Common myeloid progenitor, CD34-positive (primary cell): ENCODE measurements at regions not wholly inside any gene's neighbourhood (a gene's known extent, or its start where the extent isn't known, plus 50 kb on each side); places are given as distances from the start of the nearest gene placed in this dataset.

ENCODE experiments used
- CTCF ChIA-PET: fragments of 350-600 bp; sonication (Branson Sonifier 250); formaldehyde crosslinking; loops from one replicate; lab custom pipeline; 2021; ENCODE audit warnings: antibody characterized with exemption; lab: Charles Lee
- POLR2A ChIA-PET: fragments of 350-600 bp; sonication (Branson Sonifier 250); formaldehyde crosslinking; loops from one replicate; lab custom pipeline; 2021; ENCODE audit warnings: antibody characterized with exemption; lab: Charles Lee
- DNase-seq, 3 donors: peaks; one replicate each; pipeline versions ENCODE4 v3.0.0 to v3.0.0-alpha.2; 2013
- H3K27ac ChIP-seq, 2 experiments: 1 replicate in 1 of 2; 2 replicates in 1 of 2; pipeline ENCODE4 v1.7.0; 2013; ENCODE audit warnings: inconsistent platforms in 2 of 2, low read length in 2 of 2, mild to moderate bottlenecking in 2 of 2, low read depth in 1 of 2, moderate library complexity in 1 of 2; ENCODE audit not compliant: severe bottlenecking in 2 of 2, insufficient read depth in 1 of 2, poor library complexity in 1 of 2
- H3K27me3 ChIP-seq, 5 experiments: replicated peaks in 2 of 5; 1 replicate in 3 of 5; 2 replicates in 2 of 5; pipeline versions ENCODE4 v1.6.1 to v1.7.0; 2013; ENCODE audit warnings: low read length in 4 of 5, mild to moderate bottlenecking in 2 of 5, moderate library complexity in 2 of 5, inconsistent platforms in 1 of 5; ENCODE audit not compliant: insufficient read depth in 5 of 5, control insufficient read depth in 4 of 5
- H3K36me3 ChIP-seq, 4 experiments: 1 replicate in 2 of 4; 2 replicates in 2 of 4; pipeline versions ENCODE4 v1.6.1 to v1.7.0; 2013; ENCODE audit warnings: low read length in 3 of 4, control low read depth in 1 of 4, mild to moderate bottlenecking in 1 of 4; ENCODE audit not compliant: control insufficient read depth in 4 of 4, insufficient read depth in 4 of 4
- H3K4me1 ChIP-seq, 4 experiments: 1 replicate in 3 of 4; 2 replicates in 1 of 4; pipeline versions ENCODE4 v1.6.1 to v1.7.1; 2013; ENCODE audit warnings: low read length in 3 of 4, mild to moderate bottlenecking in 3 of 4, control low read depth in 1 of 4, inconsistent platforms in 1 of 4, moderate library complexity in 1 of 4; ENCODE audit not compliant: control insufficient read depth in 4 of 4, insufficient read depth in 4 of 4; ENCODE audit errors: control extremely low read depth in 1 of 4
- H3K4me3 ChIP-seq, 7 experiments: 1 replicate in 4 of 7; 2 replicates in 3 of 7; pipeline versions ENCODE4 v1.5.1 to v1.7.0; 2013; ENCODE audit warnings: mild to moderate bottlenecking in 7 of 7, low read length in 6 of 7, moderate library complexity in 6 of 7, inconsistent platforms in 2 of 7, low read depth in 2 of 7, control low read depth in 1 of 7; ENCODE audit not compliant: insufficient read depth in 4 of 7, control insufficient read depth in 1 of 7; ENCODE audit errors: extremely low read depth in 1 of 7
- H3K9me3 ChIP-seq, 5 experiments: 1 replicate in 4 of 5; 2 replicates in 1 of 5; pipeline versions ENCODE4 v1.6.1 to v1.7.1; 2013; ENCODE audit warnings: low read length in 4 of 5, mild to moderate bottlenecking in 2 of 5, inconsistent platforms in 1 of 5, low read depth in 1 of 5, moderate library complexity in 1 of 5; ENCODE audit not compliant: control insufficient read depth in 4 of 5, insufficient read depth in 2 of 5; ENCODE audit errors: control extremely low read depth in 1 of 5
- WGBS: methylation state at CpG from one replicate; pipeline ENCODE4 v1.1.5; 2013; ENCODE audit not compliant: insufficient coverage; 5-methylcytosine and 5-hydroxymethylcytosine counted together

DNA sequence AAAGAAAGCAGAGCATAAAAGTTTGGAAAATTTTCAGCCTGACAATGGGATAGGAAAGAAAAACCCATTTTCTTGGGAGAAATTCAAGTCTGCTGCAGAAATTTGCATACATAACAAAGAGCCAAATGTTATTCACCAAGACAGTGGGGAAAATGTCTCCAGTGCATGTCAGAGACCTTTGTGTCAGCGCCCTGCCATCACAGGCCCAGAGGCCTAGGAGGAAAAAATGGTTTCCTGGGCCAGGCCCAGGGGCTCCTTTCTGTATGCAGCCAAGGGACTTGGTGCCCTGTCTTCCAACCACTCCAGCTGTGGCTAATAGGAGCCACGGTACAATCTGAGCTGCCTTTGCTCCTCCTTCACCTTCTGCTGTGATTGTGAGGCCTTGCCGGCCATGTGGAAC lies 189.1 kb upstream of the PITRM1 start:
- Histone ChIP-seq H3K9me3 (peaks cover 0 to 22% (median 5%) of the 10 kb centered on the region in 5 experiments), H3K4me1 (no peaks in the 10 kb centered on the region), H3K36me3 (no peaks in the 10 kb centered on the region), H3K27ac (no peak overlapping the region), H3K27me3 (no peaks in the 10 kb centered on the region), H3K4me3 (no peak overlapping the region)
- CTCF ChIA-PET = no interaction called here
- WGBS = no CpG with 5 or more reads among the region's 3 CpGs
- POLR2A ChIA-PET = no interaction called here
- no peak for DNase-seq

DNA sequence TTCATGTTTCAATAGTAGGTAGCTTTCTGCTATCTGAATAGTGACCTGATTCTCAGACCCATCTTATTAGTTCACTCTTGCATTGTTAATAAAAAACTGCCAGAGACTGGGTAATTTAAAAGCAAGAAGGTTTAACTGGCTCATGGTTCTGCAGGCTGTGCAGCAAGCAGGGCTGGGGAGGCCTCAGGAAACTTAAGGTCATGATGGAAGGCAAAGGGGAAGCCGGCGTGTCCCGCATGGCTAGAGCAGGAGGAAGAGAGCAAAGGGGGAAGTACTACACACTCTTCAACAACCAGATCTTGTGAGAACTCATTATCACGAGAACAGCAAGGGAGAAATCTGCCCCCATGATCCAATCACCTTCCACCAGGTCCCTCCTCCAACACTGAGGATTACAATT lies 185.2 kb upstream of the PITRM1 start:
- no peak for DNase-seq
- WGBS = no CpG with 5 or more reads among the region's 4 CpGs
- H3K4me1 ChIP-seq = peaks cover 0 to 19% (median 2%) of the 10 kb centered on the region in 4 experiments
- ChIA-PET POLR2A (no interaction called here), CTCF (no interaction called here)
- H3K4me3 ChIP-seq = no peak overlapping the region
- no peaks in the 10 kb centered on the region for H3K27me3 ChIP-seq
- H3K36me3 ChIP-seq = no peaks in the 10 kb centered on the region
- H3K9me3 ChIP-seq = peaks cover 0 to 20% (median 7%) of the 10 kb centered on the region in 5 experiments
- H3K27ac ChIP-seq = no peak overlapping the region

DNA sequence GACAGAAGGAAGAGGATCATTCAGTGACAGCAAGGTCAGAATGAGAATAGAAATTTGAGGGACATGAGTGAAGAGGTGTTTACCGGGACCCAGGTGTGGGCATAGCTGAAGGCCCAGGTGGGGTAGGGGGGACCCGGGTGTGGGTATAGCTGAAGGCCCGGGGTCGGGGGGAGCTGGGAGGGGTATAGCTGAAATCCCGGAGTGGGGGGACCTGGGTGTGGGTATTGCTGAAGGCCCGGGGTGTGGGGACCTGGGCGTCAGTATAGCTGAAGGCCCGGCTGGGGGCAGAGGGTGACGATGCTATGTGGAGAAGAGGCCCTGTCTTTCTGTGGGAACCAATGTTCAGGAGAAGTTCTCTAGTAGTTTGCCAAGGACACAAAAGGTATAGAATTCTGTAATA lies 183.0 kb upstream of the PITRM1 start:
- POLR2A ChIA-PET = no interaction called here
- CTCF ChIA-PET = interaction anchor here (0.6 to 1.1 kb wide), 2 partner anchors 13 to 27 kb away, joined by 3 read pairs; no protein-coding TSS in a partner anchor

DNA sequence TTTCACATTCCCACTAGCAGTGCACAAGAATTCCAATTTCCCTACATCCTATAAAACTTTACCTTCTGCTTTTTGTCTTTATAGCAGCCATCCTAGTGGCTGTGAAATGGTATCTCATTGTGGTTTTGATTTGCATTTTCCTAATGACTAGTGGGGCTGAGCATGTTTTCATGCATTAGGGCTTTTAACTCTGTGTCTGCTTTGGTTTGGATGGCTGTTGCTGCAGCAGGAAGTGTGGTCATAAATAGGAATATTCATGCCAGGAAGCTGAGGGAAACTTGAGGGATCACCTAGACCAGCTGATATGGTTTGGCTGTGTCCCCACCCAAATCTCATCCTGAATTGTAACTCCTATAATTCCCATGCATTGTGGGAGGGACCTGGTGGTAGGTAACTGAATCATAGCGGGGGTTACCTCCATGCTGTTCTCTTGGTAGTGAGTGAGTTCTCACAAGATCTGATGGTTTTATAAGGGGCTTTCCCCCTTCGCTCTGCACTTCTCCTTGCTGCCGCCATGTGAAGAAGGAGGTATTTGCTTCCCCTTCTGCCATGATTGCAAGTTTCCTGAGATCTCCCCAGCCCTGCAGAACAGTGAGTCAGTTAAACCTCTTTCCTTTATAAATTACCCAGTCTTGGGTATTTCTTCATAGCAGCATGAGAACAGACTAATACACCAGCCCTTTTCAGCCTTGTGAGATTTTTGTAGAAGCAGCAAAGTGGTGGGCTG lies 181.8 kb upstream of the PITRM1 start:
- H3K27me3 ChIP-seq = no peaks in the 10 kb centered on the region
- peak in 2 of 3 donors; percentile 52 to 64 for DNase-seq
- H3K4me3 ChIP-seq = no peak overlapping the region
- H3K9me3 ChIP-seq = peaks cover 0 to 7% (median 7%) of the 10 kb centered on the region in 5 experiments
- WGBS = 77% methylated on average over 2 of the region's 3 CpGs
- H3K27ac ChIP-seq = no peak overlapping the region
- H3K4me1 ChIP-seq = peaks cover 0 to 27% (median 12%) of the 10 kb centered on the region in 4 experiments
- ChIA-PET CTCF (no interaction called here), POLR2A (no interaction called here)
- H3K36me3 ChIP-seq = no peaks in the 10 kb centered on the region

More for the DNA sequence above, 183.0 kb upstream of the PITRM1 start:
- no peaks in the 10 kb centered on the region for H3K36me3 ChIP-seq
- peaks cover 0 to 25% (median 9%) of the 10 kb centered on the region in 4 experiments for H3K4me1 ChIP-seq
- H3K27me3 ChIP-seq = no peaks in the 10 kb centered on the region
- H3K27ac ChIP-seq = no peak overlapping the region
- no peak for DNase-seq
- no peak overlapping the region for H3K4me3 ChIP-seq
- WGBS = 98% methylated on average over 9 of the region's 9 CpGs
- H3K9me3 ChIP-seq = peaks cover 0 to 10% (median 7%) of the 10 kb centered on the region in 5 experiments

DNA sequence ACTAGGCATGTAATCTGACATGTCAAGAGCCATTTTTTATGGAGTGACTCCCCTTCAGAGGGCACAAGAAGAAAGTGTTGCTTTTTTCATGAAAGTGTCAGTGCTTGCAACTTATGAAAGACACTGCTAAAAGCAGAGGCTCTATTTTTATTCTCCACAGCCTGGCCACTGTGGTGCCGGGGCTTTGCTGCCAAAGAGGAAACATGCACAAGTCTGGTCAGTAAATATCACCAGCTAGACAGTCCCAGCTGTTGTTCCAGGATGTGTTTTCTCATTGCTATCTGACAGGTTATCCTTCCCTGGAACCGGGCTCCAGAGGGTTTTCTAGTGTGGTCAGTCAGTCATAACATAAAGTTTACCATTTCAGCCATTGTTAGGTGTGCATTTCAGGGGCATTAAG lies 180.7 kb upstream of the PITRM1 start:
- WGBS = 0% methylated on average over 1 of the region's 2 CpGs
- Histone ChIP-seq H3K9me3 (peaks cover 0 to 5% (median 3%) of the 10 kb centered on the region in 5 experiments), H3K4me3 (no peak overlapping the region), H3K4me1 (peaks cover 0 to 27% (median 12%) of the 10 kb centered on the region in 4 experiments), H3K36me3 (no peaks in the 10 kb centered on the region), H3K27me3 (no peaks in the 10 kb centered on the region), H3K27ac (no peak overlapping the region)
- DNase-seq = no peak
- ChIA-PET CTCF (no interaction called here), POLR2A (no interaction called here)

DNA sequence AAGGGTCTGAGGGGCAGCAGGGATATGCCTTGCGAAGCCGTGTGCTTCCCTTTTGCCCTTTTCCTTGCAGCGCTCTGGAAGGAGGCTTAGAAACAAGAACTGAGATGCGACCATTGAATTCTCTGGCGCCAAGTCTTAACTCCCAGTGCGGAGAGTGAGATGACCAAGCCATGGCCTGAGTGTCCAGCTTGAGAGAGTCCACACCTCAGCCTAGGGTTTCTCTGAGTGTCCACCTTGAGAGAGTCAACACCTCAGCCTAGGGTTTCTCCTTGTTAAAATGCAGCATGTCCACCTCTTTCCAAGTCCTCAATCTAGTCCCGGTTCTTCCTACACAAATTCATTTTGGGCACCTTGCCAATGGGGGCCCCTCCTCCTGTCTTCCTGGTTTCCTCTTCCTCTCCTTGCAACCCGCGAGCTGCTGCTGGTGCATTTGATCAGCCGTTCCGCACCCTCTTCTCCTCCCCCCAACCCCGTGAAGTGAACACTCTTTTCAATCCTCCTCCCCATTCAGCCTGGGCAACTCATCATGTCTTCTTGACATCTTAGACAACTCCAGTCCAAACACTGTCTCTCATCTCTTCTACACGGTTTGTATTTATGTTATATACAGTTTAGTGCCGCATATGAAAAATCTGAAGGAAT lies 178.2 kb upstream of the PITRM1 start:
- peak overlapping the region in 2 of 7 experiments; percentile 29 to 32 for H3K4me3 ChIP-seq
- CTCF ChIA-PET = no interaction called here
- no peak overlapping the region for H3K27ac ChIP-seq
- POLR2A ChIA-PET = no interaction called here
- 54% methylated on average over 10 of the region's 14 CpGs for WGBS
- no peaks in the 10 kb centered on the region for H3K36me3 ChIP-seq
- H3K9me3 ChIP-seq = peaks cover 0 to 5% (median 3%) of the 10 kb centered on the region in 5 experiments
- DNase-seq = peak in 2 of 3 donors; percentile 11 to 15
- no peaks in the 10 kb centered on the region for H3K27me3 ChIP-seq
- H3K4me1 ChIP-seq = peaks cover 0 to 27% (median 12%) of the 10 kb centered on the region in 4 experiments

DNA sequence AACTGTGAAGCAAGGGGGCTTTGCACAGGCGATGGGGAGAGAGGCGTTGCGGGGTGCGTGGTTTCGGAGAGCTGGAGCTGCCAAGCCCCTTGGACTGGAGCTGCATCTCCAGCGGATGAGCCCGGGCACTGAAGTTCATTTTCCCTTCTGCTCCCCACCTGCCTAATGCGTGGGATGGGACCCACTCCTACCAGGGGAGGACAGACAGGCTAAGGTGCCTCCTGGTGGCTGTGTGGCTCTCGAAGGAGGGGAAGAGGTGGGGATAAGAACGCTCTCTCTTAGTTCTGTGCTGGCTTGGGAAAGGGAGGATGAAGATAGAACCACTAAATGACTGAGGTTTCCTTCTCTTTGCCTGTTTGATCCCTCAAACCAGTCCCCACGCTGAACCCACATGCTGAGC lies 177.6 kb upstream of the PITRM1 start:
- CTCF ChIA-PET = no interaction called here

More for the DNA sequence above, 177.6 kb upstream of the PITRM1 start:
- H3K9me3 ChIP-seq = peaks cover 0 to 5% (median under 1%) of the 10 kb centered on the region in 5 experiments
- POLR2A ChIA-PET = no interaction called here
- 84% methylated on average over 10 of the region's 11 CpGs for WGBS
- H3K36me3 ChIP-seq = no peaks in the 10 kb centered on the region
- H3K4me1 ChIP-seq = peaks cover 0 to 27% (median 12%) of the 10 kb centered on the region in 4 experiments
- no peak overlapping the region for H3K4me3 ChIP-seq
- H3K27ac ChIP-seq = no peak overlapping the region
- no peak for DNase-seq
- no peaks in the 10 kb centered on the region for H3K27me3 ChIP-seq
